Osteocyte (in vitro differentiated cells): ENCODE measurements at regions not wholly inside any gene's neighbourhood (a gene's known extent, or its start where the extent isn't known, plus 50 kb on each side); places are given as distances from the start of the nearest gene placed in this dataset.

ENCODE experiments used
- DNase-seq: peaks from one replicate; pipeline ENCODE4 v3.0.0; 2021; ENCODE audit warnings: mixed read lengths; ENCODE audit not compliant: unreplicated experiment; ENCODE audit errors: extremely low spot score
- H3K27ac Mint-ChIP-seq: one replicate; pipeline ENCODE4 v1.8.0; 2021; ENCODE audit warnings: mild to moderate bottlenecking, mixed read lengths; ENCODE audit not compliant: unreplicated experiment
- H3K27me3 Mint-ChIP-seq: one replicate; pipeline ENCODE4 v1.8.0; 2021; ENCODE audit warnings: mixed read lengths; ENCODE audit not compliant: unreplicated experiment
- H3K36me3 Mint-ChIP-seq: one replicate; pipeline ENCODE4 v1.8.0; 2021; ENCODE audit warnings: mixed read lengths; ENCODE audit not compliant: unreplicated experiment
- H3K4me1 Mint-ChIP-seq: one replicate; pipeline ENCODE4 v1.8.0; 2021; ENCODE audit warnings: mixed read lengths; ENCODE audit not compliant: unreplicated experiment
- H3K4me3 Mint-ChIP-seq: one replicate; pipeline ENCODE4 v1.8.0; 2021; ENCODE audit warnings: mild to moderate bottlenecking, moderate library complexity, mixed read lengths; ENCODE audit not compliant: unreplicated experiment
- H3K9me3 Mint-ChIP-seq: one replicate; pipeline ENCODE4 v1.8.0; 2021; ENCODE audit warnings: mixed read lengths; ENCODE audit not compliant: unreplicated experiment
- CTCF ChIP-seq: fragments of 200-600 bp; sonication (generic); IDR thresholded peaks from 2 replicates; pipeline ENCODE4 v1.5.0; 2021; ENCODE audit warnings: antibody characterized with exemption, mild to moderate bottlenecking, moderate library complexity

- H3K27me3 Mint-ChIP-seq: no peaks in the 10 kb centered on the region
- peaks cover 18% of the 10 kb centered on the region for H3K4me1 Mint-ChIP-seq
- H3K36me3 Mint-ChIP-seq: peaks cover 5% of the 10 kb centered on the region
- no peak overlapping the region for H3K27ac Mint-ChIP-seq
- TF ChIP-seq CTCF: no peak
- no peak for DNase-seq
- H3K4me3 Mint-ChIP-seq: no peak overlapping the region
- H3K9me3 Mint-ChIP-seq: peaks cover 14% of the 10 kb centered on the region
Observed at GRCh38 chr15:35741395-35741794, 195.4 kb upstream of the DPH6 start.

- no peak for TF ChIP-seq CTCF
- Mint-ChIP-seq H3K36me3 (peaks cover 5% of the 10 kb centered on the region), H3K27ac (no peak overlapping the region), H3K4me3 (no peak overlapping the region), H3K27me3 (no peaks in the 10 kb centered on the region), H3K9me3 (peaks cover 14% of the 10 kb centered on the region), H3K4me1 (peaks cover 18% of the 10 kb centered on the region)
- no peak for DNase-seq
Observed at GRCh38 chr15:35741881-35742280, 195.9 kb upstream of the DPH6 start.

GRCh38 chr15:35743321-35743720 is 197.4 kb upstream of the DPH6 start:
- Mint-ChIP-seq H3K9me3 (peaks cover 6% of the 10 kb centered on the region), H3K36me3 (peaks cover 2% of the 10 kb centered on the region), H3K4me3 (no peak overlapping the region), H3K4me1 (peaks cover 13% of the 10 kb centered on the region), H3K27ac (no peak overlapping the region), H3K27me3 (no peaks in the 10 kb centered on the region)
- TF ChIP-seq CTCF: no peak
- DNase-seq: no peak

- no peak for DNase-seq
- H3K27me3 Mint-ChIP-seq: no peaks in the 10 kb centered on the region
- H3K36me3 Mint-ChIP-seq: no peaks in the 10 kb centered on the region
- H3K4me3 Mint-ChIP-seq: no peak overlapping the region
- peaks cover 11% of the 10 kb centered on the region for H3K4me1 Mint-ChIP-seq
- peaks cover 4% of the 10 kb centered on the region for H3K9me3 Mint-ChIP-seq
- H3K27ac Mint-ChIP-seq: no peak overlapping the region
- TF ChIP-seq CTCF: no peak
Observed at GRCh38 chr15:35746121-35746520, 200.2 kb upstream of the DPH6 start.

GRCh38 chr15:35748105-35748504 is 202.1 kb upstream of the DPH6 start:
- no peak for TF ChIP-seq CTCF
- H3K4me1 Mint-ChIP-seq: peaks cover 19% of the 10 kb centered on the region
- no peaks in the 10 kb centered on the region for H3K36me3 Mint-ChIP-seq
- H3K4me3 Mint-ChIP-seq: no peak overlapping the region
- no peak overlapping the region for H3K27ac Mint-ChIP-seq
- H3K9me3 Mint-ChIP-seq: peaks cover 4% of the 10 kb centered on the region
- DNase-seq: no peak
- H3K27me3 Mint-ChIP-seq: no peaks in the 10 kb centered on the region
